ENCODE measurements at regions not wholly inside any gene's neighbourhood (a gene's known extent, or its start where the extent isn't known, plus 50 kb on each side); places are given as distances from the start of the nearest gene placed in this dataset.
A peak's percentile ranks its signal among the peaks of the same experiment; 100 is the strongest.
"Not testable (repeated sequence)": the region's sequence is repeated elsewhere in the genome, so short reads cannot be mapped to it uniquely, and the experiment has no call there.

GRCh38 chr6:133128191-133128590 lies 113.0 kb upstream of the EYA4 start:
- DNase-seq, result no peak

DNA sequence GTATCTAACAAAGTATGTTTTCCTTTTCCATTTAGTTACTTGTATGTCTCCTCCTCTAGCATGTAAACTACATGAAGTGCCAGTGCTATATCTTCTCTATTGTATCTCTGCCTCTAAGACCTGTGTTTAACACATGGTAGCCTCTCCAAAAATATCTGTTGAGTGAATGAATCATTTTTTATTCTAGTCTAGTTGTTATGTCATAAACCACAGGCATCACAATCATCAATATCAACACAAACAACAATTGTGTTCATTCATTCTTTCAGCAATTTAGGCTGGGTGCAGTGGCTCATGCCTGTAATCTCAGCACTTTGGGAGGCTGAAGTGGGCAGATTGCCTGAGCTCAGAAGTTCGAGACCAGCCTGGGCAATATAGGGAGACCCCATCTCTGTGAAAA lies 111.6 kb upstream of the EYA4 start:
- no peak for DNase-seq

DNA sequence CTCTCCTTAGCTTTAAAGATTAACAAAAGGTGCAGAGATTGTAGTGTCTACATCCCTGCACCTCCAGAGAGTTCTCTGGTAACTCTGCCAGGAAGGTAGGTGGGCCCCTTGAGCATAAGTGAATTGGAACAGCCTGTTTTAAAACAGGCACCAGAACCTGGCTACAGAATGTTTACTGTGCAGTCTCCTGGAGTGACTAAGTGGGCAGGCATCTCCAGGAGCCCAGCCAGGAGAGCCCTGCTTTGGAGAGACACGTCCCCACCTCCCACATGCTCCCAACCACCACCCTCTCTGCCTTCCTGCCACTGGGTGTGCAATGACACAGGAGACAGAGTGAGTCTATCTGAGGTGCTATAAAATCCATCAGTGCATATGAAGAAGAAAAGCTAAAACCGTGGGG lies 110.3 kb upstream of the EYA4 start:
- peak in 1 of 14 donors; percentile 5 for DNase-seq

DNA sequence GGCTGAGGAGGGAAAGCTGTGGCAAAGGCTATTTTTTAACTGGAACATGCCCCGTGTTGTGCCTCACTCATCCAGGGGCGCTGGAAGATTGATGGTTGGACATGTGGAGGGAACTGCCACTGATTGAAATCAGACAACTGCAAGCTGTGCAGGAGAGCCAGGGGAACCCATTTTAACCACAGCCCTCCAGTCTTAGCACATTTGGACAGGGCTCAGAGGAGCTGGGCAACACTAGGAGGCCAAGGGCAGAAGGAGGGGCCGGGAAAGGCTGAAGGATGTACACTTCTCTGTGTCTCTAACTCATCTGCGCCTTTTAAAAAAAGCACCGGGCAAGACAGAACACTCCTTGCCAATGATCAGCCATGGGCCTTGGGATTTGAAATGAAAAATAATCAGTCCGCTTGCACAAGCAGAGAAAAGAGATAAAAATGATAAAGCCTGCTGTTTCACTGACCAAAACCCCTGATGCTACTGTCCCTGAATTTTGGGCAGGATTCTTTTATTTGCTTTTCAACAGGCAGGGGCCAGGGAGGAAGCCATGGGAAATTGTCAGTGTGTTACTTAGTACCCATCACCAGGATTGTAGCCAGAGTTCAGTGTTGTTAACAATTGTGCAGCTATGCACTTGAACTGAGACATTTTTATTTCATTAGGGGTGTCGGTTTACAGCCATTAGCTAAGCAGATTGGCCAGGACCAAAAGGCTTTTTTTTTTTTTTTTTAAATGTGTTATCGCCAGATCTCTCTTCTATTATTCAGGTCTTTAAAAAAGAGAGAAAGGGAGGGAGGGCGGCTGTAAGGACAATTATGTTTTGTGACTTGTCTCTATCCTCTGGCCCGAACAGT lies 109.3 kb upstream of the EYA4 start:
- DNase-seq, result no peak

- no peak for DNase-seq
Measured at GRCh38 chr6:133132466-133132971, 108.6 kb upstream of the EYA4 start.

DNA sequence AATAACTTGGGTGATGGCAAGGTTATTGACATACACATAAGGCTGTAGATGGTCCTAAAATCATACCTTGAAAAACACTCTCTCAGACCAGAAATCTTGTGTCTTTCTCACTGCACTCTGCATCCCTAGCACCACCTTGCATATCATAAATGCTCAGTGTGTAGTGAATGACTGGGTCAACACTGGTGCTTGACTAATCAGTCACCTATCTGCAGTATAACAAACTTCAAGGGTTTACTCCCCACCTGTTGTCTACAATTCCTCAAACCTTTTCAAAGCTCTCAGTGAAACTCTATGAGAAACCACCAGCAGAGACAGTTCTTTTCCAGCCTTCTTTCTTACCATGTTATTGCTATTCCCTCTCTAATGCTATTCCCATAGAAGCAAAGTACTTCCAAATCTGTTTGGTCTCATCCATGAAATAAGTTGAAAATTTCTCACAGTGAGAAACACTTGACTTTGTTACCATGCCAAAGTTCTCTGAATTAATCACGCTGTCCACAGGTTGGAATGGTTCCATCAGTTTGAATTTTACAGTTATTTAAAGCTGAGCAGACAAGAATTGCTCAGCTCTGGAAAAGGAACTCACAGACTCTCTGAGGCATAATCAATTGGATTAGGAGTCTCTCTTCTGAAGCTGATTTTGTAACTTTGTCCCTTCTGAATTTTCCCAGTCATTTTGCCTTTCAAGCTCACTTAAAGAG lies 104.8 kb upstream of the EYA4 start:
- no peak for DNase-seq

GRCh38 chr6:133147470-133148184 lies 93.5 kb upstream of the EYA4 start:
- DNase-seq, result not testable (repeated sequence)

GRCh38 chr6:133156689-133157088 lies 84.5 kb upstream of the EYA4 start:
- DNase-seq, result no peak

DNA sequence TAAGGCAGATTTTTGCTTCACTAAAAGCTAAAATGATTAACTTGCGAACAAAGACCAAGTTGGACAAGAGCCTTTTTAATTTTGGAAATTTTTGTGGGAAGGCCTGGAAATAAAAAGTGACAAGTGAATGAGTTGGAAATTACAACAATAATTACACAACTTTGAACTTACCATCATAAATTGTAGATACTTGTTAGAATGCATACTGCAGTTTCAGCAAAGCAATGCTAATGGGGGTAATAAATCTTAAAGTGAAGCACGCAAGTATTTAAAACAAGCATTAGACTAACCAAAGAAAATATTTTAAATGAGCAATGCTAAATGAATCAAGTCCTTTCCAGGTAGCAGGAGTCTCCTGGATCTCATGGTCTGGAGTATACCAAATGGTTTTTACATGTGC lies 83.2 kb upstream of the EYA4 start:
- no peak for DNase-seq

- DNase-seq, result no peak
Measured at GRCh38 chr6:133159255-133159795, 81.8 kb upstream of the EYA4 start.

DNA sequence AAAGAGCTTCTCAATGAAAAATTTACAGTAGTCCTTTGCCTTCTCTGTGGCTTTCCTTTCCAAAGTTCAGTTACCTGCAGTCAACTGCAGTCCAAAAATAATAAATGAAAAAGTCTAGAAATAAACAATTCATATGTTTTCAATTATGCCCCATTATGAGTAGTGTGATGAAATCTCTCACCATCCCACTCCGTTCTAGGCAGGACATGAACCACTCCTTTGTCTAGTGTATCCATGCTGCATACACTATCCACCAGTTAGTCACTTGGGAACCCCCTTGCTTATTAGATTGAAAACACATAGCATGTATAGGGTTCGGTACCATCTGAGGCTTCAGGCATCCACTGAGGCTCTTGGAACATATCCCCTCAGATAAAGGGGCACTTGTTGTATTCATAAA lies 80.6 kb upstream of the EYA4 start:
- DNase-seq, result no peak

- no peak for DNase-seq
Measured at GRCh38 chr6:133165235-133165634, 75.9 kb upstream of the EYA4 start.

DNA sequence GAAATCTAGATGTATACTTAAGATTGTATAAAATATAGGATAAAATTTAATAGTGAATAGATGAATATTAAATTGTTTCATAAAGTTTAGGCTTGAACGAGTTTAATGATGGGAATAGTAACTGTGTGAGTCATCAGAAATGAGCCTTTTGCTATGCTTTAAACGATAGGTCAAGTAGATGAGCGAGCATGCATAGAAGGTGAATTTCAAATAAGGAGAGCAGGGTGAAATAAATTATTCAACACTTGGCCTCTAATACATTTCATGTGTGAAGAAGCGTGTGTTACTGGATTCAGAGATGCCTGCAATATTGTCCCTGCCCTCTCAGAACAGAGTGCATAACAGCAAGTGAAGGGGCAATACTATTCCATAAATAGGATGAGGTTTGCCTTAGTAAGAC lies 74.4 kb upstream of the EYA4 start:
- no peak for DNase-seq

DNA sequence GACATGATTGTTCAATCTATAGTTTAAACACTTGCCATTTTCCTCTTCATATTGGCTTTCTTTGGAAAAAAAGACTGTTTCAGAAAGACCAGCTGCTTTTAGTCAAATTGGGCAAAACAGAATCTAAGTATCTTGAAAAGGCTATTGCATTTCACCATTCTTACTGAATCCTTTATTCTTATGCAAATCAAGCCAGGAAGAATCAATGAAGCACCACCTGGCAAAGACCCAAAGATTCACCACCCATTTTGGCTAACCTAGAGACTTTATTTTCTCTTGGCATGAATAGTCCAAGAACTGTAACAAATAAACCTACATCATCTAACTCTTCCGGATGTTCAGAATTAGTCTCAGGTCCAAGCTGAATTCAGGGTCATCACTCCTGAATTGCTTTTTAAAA lies 71.3 kb upstream of the EYA4 start:
- no peak for DNase-seq

DNA sequence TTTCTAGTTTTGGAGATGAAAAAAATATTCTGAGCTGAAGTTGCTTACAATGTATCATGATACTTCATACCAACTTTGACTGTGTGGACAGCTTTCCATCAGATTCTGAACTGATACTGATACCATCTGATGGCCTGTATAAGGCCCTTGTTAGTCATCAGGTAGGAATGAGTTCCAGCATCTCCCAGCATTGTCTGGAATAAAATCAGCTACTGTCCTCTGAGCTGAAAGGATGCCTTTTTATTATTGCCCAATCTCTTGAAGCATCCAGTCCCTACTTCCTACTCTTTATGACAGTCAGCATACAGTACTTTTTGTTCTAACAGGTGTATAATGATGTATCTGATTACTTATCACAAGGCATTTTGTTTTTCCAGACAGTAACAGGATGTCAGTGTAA lies 70.6 kb upstream of the EYA4 start:
- DNase-seq, result no peak

DNA sequence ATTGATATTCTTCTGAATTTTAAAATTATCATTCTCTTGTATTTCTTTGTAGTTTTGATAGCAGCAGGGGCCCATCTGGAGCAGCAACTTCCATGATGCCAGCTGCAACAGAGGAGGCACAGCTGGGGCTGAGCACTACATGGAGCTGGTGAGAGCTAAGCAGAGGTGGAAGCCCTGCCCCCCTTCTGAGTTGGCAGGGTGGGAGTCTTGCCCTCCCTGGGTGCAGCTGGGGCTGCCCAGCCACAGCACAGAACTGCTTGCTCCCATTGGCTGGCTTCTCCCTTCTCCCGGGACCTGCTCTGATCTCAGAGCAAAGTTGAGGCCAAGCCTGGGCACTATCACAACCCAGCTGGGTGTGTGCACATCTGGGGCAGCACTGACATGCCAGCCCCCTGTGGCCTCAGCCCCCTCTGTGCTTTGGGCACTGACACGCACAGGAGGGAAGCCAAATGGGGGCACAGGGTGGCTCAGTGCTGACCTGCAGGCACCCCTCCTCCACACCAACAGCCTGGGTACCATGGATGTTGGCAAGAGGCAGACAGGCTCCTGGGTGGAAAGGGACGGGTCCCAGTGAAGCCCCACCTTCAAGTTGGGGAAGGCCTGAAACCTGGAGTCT lies 69.1 kb upstream of the EYA4 start:
- DNase-seq, result no peak

GRCh38 chr6:133173276-133173675 lies 67.9 kb upstream of the EYA4 start:
- DNase-seq, result no peak

DNA sequence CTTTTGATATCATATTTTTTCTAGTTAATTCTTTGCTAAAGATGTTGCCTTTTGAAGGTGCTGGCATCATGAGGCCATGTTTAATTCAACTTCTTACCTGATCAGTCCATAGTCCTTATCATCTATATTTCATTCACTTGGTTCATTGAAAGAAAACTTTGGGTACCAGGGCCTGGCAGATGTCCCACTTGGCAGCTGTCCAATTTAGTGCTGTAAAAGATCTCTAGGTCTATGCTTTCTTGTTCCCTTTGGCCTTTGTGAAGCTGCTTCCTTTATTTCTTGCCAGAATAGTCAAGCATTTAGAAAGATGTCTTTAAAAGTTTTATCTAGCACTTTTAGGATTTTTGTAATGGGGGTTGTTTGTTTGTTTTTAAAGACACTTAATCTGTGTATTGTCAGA lies 61.7 kb upstream of the EYA4 start:
- DNase-seq, result no peak

DNA sequence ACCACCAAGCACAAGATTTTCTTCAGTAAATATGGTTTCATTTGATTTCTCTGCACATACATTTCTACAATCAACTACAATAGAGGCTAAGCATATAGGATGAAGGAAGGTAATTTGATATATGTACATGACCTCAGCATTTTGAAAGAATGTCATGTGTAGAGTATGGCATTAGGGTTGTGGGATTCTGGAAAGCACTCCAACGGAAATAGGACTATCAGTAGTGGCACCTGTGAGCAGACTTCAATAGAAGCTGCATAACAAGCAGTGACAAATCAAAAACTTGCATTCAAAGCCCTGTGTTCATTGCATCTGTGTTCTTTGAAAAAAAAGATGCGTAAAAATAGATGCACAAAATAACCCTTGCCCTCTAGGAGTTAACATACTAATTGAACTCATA lies 57.5 kb upstream of the EYA4 start:
- DNase-seq, result no peak

- DNase-seq, result no peak
Measured at GRCh38 chr6:133184798-133185372, 56.3 kb upstream of the EYA4 start.

DNA sequence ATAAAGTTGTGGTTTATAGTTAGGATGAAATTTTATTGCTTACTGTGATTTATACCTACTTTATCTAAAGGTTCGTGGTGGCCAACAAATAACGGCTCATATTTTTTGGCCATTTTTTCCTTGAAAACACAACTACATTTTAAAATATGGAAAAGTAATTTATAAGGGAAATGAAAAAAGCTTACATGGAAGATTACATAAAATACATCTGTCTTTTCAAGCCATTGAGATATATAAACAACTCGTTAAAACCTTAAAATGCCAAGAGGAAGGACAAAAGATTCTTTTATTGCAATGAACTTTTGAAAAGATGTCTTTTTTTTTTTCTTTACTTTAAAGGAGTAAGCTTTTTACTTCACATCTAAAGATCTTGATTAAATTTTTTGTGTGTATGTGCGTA lies 55.4 kb upstream of the EYA4 start:
- no peak for DNase-seq

DNA sequence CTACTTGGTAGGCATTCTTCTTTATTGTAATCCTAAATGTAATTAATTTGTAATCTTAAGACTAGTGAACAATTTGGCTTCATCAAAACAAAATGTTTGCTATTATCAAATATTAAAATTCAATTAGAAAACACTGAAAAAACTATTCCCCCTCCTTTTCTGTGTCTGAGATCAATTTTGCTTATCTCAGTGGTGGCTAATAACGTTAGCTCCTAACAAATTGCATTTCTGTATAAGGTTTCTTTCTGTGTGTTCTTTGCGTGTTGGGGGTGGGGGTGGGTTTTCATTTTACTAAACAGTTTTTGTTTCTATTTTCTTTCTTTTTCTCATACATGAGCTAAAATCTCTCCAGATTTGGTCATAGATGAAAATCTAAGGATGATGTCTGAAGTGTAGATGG lies 54.0 kb upstream of the EYA4 start:
- DNase-seq, result no peak
